HG03571 (cell line): ENCODE measurements at regions not wholly inside any gene's neighbourhood (a gene's known extent, or its start where the extent isn't known, plus 50 kb on each side); places are given as distances from the start of the nearest gene placed in this dataset.

ENCODE experiments used
- ATAC-seq: cut with Tn5 transposase; IDR thresholded peaks from one replicate; pipeline ENCODE4 v1.9.1; 2021; ENCODE audit not compliant: unreplicated experiment

DNA sequence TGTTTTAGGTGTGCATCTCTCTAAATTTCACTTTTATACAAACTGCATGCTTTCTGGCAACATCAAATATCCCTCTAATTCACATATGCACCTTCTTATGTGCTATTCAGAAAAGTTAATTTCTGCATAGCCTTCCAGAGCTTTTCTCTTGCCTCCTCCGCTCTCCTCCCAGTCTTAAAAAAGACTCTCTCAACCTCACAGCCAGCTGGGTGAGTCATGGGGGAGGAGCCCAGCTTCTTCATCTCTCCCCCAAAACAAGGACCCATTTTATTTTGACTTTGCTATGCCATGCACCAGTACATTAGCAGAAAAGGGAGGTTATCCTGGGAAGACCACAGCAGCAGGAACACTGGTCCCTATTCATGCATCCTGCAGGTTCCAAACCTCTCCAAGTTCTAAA, 234.4 kb downstream of the KCNA4 start:
- ATAC-seq = no peak

DNA sequence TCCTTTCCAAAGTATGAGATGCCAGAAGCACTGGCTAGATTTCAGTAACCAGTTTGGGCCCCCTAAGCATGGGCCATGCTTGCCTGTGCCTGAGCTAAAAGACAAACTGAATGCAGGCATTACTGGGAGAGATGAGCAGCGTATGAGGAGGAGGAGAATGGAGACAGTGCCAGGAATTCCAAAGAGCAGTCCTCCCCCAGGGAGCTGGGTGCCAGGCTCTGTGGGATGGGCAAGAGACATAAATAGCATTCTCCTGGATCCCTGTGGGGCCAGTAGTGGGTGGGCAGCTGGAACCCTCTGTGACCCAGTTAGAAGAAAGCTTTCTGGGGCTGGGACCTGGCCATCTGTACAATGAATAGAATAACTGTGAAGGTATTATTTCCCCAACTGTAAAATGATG, 235.6 kb downstream of the KCNA4 start:
- ATAC-seq = no peak

DNA sequence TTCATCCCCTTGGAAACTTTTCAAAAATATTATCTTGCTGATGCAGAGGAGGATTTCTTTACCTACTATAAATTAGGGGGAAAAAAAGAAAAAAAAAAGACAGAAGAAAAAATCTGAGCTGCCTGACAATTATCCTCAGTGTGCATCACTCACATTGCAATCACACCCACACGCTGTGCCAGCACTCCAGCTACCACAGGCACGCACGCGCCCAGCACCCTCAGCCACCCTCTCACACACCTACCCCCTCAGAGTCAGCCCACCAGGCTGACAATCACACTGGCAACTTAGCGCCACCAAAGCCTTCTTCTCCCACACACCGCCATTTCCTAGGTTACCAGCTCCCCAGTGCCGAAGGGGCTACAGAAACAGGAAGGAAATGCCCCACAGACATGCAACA, 236.1 kb downstream of the KCNA4 start:
- no peak for ATAC-seq

DNA sequence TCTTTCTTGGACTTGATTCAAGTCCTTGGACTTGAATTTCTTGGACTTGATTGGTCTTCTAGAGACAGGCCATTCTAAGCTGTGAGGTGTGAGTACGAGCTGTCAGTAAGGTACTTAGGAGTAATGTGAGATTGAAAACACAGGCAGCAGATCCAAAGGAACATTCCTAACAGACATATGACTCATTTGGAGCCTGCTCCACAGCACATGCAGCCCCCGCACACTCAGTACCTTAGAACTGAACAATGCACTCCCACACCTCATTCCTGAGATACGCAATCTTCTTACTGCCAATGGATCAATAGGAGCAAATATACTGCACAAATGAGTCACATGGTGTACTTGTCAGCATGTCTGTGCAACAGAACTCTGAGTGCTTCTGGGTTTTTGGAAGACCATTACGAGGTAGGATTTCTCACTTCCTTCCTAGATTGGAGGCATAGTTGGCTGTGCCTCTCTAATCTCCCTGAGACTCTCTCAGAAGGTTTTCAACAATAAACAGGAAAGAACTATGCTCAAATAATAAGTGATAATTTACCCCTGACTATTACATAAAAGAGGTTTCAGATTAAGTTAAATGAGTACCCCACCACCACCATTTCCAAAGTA, 243.1 kb downstream of the KCNA4 start:
- ATAC-seq = no peak

DNA sequence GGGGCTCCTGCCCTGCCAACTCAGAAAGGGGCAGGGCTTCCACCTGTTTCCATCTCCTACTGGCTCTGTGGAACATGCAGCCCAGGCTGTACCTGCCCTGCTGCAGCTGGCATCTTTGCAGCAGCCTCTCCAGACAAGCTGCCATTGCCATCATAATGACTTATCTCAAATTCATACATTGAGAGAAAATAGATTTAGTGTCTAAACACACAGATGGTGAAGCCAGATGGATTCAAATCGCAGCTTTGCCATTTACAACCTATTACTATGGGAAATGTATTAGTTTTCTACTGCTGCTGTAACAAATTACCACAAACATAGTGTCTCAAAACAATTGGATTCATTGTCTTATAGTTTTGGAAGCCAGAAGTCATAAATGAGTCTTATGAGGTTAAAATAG, 260.0 kb downstream of the KCNA4 start:
- no peak for ATAC-seq

DNA sequence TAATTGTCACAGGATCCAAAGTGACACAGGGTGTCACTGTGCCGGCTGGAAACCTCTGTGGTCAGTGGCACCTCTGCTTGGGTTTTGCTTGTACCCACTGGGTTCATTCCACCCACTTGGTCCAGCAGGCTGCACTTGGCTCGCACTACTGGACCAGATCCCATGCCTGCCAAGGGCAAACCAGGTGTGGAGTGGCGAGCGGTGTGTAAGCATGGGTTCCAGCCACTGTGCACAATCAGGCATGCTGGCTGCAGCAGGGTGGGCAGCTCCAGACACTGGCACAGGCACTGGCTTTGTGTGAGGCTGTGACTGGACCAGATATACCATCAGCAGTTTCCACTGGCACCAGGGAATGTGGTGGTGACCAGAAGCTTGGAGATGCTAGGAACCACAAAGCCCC, 261.4 kb downstream of the KCNA4 start:
- ATAC-seq = no peak

DNA sequence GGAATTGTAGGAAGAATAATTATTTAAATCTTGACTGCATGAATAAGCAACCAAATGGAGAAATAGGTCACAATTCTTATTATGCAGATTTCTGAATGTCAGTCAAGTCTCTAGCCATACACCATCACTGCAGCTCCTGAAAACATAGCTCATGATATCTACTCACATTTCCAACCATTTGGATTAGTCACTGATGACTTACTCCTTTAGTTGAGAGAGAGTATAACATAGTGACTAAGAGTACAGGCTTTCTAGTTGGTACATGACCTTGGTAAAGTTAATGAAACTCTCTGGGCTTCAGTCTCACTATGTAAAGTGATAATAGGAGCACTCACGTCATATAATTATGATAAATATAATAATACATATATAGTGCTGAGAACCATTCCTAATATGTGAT, 265.2 kb downstream of the KCNA4 start:
- ATAC-seq = no peak

DNA sequence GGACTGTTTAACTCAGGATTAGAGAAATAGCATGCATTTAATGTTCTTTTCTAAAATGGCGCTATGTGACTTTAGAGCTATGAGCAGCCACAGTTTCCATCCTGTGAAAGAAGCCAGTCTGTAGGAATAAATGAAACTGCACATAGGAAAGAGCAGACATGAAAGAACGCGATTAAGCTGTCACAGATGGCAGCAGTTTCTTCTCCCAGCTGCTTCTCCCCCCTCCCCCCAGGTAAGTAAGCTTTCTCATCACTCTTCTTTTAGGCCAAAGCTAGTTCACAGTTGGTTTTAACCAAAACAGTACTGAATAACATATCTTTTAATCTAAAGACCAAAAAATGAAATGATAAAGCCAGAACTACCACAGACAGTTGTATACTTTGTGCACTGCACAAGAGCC, 266.4 kb downstream of the KCNA4 start:
- ATAC-seq = no peak

DNA sequence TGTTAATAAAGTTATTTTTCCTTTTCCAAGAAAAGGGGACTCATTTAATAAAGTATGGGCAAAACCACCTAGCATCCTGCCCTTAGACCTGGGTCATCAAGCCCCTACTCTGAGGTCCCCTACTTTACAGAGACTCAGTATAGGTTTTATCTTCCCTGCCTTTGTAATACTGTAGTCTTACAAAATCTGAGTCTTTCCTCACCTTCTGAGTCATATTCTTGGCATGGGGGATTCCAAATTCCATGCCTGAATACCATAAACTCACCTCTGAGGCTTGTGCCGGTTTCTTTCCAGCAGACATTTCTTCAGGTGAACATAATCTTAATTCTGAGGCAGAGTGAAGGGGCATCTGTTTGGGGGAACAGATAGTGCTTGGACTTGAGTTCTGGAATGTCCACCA, 282.5 kb downstream of the KCNA4 start:
- ATAC-seq = no peak

DNA sequence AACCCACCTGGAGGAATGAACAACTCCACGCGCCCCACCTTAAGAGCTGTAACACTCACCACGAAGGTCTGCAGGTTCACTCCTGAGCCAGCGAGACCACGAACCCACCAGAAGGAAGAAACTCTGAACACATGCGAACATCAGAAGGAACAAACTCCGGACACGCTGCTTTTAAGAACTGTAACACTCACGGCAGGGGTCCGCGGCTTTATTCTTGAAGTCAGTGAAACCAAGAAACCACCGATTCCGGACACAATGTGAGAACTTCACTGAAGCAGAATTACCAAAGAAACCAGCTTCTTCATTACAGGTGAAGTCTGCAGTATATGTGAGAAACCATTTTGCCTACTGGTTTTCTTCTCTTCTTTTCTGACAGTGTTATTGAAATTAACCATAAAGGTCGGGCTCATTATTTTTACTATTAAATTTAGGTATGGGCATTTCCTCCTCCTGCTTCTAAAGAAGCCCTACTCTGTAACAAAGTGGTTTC, 303.0 kb downstream of the KCNA4 start:
- no peak for ATAC-seq

DNA sequence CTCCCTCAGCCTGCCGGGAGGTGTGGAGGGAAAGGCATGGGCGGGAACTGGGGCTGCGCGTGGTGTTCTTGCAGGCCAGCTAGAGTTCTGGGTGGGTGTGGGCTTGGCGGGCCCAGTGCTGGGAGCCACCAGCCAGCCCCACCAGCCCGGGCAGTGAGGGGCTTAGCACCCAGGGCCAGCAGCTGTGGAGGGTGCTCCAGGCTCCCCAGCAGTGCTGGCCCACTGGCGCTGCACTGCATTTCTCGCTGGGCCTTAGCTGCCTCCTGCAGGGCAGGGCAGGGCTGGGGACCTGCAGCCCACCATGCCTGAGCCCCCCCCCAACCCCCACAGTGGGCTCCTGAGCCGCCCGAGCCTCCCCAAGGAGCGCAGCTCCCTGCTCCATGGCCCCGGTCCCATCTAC, 304.2 kb downstream of the KCNA4 start:
- no peak for ATAC-seq

DNA sequence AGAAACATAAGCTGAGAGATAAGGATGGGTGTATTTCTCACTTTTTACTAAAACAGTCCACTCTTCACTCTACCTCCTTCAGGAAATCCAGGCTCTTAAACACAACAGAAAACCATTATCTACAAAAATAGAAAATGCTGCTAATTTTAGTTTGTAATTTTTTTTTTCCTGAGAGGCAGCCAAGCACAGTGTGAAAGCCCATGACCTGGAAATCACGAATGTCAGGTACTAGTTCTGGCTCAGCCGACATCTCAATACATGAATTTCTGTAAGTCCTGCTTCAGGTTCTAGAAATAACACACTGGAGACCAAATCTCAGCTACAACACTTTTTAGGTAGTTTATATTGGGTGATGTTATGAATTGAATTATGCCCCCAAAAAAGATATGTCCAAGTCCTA, 308.9 kb downstream of the KCNA4 start:
- ATAC-seq = no peak

DNA sequence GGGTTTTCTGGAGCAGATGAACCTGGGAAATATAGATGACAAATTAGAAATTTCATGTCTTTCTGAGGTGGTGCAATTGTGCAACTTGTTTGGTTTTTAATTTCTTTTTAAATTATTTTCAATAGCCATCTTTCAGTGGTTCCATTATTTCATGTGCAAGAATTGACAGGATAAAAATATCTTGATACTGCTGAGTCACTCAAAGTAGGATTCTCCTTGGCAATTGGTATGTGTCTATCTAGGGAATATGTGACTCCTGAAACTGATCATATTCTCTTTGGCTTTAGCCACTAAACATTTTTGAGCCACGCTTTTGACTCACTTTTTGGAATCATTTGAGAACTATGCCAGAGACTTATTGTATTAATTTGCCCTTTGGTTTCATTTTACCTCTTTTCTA, 331.5 kb downstream of the KCNA4 start:
- ATAC-seq = no peak

DNA sequence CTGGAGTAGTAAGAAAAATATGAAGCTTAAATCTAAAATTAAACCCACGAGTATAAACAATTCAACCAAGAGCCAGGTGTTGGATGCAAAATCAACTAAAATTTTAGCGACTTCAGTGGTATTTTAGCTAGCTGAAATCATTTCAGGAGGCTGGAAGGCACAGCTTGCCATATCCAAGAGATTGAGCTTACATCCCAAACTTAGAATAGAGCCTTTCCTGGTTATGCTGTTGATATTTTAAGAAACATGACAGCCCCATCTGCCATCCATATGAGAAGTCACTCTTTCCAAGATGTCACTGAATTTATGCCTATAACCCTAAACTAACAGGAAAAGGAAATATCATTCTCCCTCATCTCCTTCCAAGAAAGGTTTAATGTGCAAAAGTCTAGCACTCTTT, 334.0 kb downstream of the KCNA4 start:
- no peak for ATAC-seq

DNA sequence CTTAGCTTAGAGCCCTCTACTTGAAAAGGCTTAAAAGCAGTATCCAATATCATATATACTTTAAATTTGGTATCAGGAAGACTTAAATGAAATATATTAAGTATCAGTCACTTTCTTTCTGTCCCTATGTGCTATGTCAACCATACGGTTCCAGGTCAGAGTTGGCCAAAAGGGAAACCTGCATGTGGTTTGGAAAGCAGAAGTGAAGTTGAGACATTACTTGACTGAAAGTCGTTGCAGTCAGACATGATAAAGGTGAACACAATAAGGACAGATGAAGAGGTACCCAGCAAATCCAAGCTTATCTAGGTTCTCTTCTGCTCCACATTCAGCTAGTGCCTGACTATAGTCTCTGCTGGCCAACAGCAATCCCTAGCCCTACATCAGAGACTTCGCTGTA, 336.8 kb downstream of the KCNA4 start:
- ATAC-seq = no peak

DNA sequence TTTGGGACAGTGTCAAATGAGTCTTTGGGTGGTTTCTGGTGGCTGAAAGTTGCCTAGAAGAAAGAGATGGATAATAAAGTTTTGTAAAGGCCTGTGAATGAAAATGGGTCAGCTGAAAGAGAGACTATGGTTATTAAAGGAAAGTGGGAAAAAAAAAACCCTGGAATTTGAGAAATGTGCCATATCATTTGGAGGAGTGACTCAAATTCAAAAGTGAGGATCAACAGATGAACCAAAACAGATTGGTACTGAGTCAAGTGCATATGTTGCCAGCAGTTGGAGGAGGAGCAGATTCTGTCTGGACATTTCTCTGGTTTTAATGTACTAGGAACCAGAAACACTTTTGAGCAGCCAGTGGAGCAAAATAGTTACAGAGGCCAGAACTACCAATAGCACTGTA, 339.8 kb downstream of the KCNA4 start:
- no peak for ATAC-seq

DNA sequence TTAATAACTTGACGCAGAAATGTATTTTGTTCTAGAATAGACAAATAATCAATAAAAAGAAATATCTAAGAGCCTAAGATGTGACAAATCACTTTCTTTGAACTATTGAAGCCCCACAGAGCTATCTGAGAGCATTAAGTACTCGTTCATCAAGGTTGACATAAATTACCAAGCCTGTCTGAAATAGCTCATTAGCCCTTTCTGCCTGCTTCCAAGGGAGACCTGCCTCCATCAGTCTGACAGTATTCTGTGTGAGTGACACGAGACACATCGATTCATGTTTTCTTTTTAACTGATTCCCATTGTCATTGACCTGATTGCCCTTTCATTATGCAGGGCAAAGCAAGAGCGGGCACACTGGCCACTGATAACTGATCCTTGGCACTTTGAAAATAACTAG, 347.5 kb downstream of the KCNA4 start:
- no peak for ATAC-seq

DNA sequence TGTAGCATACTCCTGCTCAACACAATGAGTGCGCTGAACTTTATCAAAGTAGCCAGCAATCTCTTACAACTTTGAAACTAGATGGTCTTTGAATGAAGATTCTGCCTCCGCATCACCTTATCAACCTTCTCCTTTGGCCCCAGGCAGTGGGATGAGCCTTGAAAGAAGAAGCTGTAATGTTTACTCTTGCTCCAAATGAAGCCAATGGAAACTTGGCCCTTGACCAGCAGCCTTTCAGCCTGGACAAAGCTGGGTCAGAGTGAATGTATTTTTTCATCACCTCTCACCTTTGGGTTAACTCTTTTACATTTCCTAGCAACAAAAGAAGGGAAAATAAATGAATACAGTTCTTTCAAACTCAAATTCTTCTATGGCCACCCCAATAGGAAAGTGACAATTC, 359.1 kb downstream of the KCNA4 start:
- no peak for ATAC-seq

DNA sequence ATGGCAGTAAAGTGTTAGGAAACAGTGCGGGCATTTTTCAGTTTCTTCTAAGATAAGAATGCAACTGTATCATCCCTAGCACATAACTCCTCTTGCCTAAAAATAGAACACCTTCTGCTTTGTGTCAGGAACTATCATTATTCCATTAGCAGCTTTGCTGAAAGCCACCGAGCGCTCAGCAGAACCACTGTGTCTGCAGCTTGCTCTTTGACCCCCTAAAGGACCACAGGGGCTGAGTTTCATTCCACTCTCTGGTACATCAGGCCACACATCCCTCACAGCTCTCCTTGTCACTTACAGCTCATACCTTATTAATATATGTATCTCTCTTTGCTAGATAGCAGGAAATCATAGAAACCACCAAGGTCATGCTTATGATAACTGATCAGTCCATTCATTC, 360.2 kb downstream of the KCNA4 start:
- ATAC-seq = no peak

DNA sequence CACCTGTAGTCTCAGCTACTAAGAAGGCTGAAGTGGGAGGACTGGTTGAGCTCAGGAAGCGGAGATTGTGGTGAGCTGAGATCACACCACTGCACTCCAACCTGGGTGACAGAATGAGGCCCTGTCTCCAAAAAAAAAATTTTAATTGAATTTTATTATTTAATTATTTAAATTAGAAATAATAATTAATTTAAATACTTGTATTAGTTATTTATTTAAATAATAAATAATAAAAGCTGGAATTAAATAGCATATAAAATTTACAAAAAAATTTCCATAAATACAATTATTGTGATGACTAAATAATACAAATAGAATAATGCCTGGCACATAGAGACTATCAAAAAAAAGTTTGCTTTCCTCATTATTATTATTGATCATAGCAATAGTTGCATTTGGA, 371.5 kb downstream of the KCNA4 start:
- no peak for ATAC-seq

DNA sequence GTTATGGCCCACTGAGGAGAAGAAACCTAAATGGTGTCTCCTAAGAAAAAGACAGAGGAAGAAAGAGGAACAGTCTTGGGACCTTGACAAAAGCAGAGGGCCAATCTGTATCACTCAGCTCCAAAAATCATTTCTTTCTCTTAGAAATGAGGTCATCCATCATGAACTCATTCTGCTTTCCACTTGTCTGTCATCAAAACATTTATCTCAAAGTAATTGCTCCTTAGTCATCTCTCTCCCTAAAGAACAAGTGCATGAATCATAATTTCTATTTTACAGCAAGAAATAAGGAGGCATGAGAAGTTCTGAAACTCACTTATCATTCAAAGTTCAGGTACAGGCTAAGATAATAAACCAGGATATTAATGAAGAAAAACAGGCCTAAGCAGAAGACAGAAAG, 375.6 kb downstream of the KCNA4 start:
- no peak for ATAC-seq

DNA sequence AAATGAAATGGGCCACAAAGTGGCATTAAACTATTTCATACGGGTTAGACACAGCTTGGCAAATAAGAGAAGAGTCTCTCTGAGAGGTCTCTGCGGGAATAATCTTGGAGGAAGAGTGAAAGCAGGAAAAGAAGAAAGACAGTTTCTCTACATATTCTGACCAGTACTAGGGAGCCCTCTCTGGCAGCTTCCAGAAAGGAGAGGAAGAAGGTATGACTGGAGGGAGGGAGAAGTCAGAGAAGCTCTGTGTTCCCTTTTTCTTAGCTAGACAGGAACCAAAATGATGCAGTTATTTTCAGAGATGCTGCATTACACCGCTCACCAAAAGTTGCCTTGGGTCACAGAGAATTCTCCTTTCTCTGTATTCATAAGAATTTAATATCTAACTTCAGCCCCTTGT, 382.1 kb downstream of the KCNA4 start:
- no peak for ATAC-seq

DNA sequence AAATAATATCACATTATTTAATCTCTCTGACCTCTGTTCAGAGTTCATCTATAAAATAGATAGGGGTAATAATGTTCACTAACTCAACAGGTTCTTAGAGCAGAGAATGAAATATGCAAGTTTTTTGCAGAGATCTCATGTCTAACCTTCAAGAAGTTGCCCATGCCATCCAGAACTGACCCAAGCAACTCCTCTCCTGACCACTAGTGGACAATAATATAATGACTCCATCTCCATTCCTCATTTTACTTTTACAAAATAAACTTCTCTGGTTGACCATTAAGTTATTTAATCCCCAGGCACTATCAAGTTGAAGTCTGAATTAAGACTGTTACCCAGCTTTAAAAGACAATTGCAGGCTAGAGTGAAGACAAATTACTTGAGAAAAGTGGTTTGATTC, 382.6 kb downstream of the KCNA4 start:
- ATAC-seq = no peak

DNA sequence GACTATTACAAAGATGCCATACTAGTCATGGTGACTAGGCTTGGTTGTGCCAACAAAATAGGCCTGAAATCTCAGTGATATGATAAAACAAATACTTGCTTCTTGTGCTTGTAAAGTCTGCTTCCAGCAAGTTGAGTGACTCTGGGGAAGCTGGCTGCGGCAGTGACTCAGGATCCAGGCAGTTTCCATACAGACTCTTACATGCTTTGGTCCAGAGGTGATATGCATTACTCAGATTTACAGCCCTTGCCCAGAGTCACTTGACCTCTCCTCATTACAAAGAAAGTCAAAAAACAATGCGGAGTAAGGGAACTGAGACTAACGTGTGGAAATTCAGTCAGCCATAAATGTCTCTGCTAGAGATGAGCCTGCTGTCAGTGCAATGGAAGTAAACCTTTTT, 387.5 kb downstream of the KCNA4 start:
- no peak for ATAC-seq
